ENCODE measurements at regions not wholly inside any gene's neighbourhood (a gene's known extent, or its start where the extent isn't known, plus 50 kb on each side); places are given as distances from the start of the nearest gene placed in this dataset.

GRCh38 chr13:50326811-50327210, 311.6 kb downstream of the KCNRG start:
- no peak for DNase-seq

GRCh38 chr13:50334115-50334778, 319.0 kb downstream of the KCNRG start:
- DNase-seq: no peak

- DNase-seq: no peak
Observed at GRCh38 chr13:50334944-50335343, 319.7 kb downstream of the KCNRG start.

GRCh38 chr13:50339271-50339670, 324.0 kb downstream of the KCNRG start:
- no peak for DNase-seq

- DNase-seq: no peak
Observed at GRCh38 chr13:50340146-50340545, 324.9 kb downstream of the KCNRG start.

- no peak for DNase-seq
Observed at GRCh38 chr13:50340551-50341287, 325.5 kb downstream of the KCNRG start.

- DNase-seq: no peak
Observed at GRCh38 chr13:50341526-50341925, 326.3 kb downstream of the KCNRG start.

- DNase-seq: no peak
Observed at GRCh38 chr13:50344717-50345116, 329.5 kb downstream of the KCNRG start.

GRCh38 chr13:50345804-50346203, 330.6 kb downstream of the KCNRG start:
- DNase-seq: no peak

- no peak for DNase-seq
Observed at GRCh38 chr13:50348371-50348770, 333.1 kb downstream of the KCNRG start.

GRCh38 chr13:50352720-50353480, 337.7 kb downstream of the KCNRG start:
- no peak for DNase-seq

- no peak for DNase-seq
Observed at GRCh38 chr13:50353651-50354415, 338.6 kb downstream of the KCNRG start.

GRCh38 chr13:50355797-50356196, 340.6 kb downstream of the KCNRG start:
- DNase-seq: no peak

- DNase-seq: no peak
Observed at GRCh38 chr13:50357136-50357535, 341.9 kb downstream of the KCNRG start.

GRCh38 chr13:50357586-50358118, 342.4 kb downstream of the KCNRG start:
- no peak for DNase-seq

- no peak for DNase-seq
Observed at GRCh38 chr13:50358231-50359040, 343.2 kb downstream of the KCNRG start.

- no peak for DNase-seq
Observed at GRCh38 chr13:50359041-50359367, 343.8 kb downstream of the KCNRG start.

GRCh38 chr13:50359779-50360178, 344.5 kb downstream of the KCNRG start:
- no peak for DNase-seq

- no peak for DNase-seq
Observed at GRCh38 chr13:50360637-50361036, 345.4 kb downstream of the KCNRG start.

- DNase-seq: no peak
Observed at GRCh38 chr13:50361282-50361681, 346.0 kb downstream of the KCNRG start.

- DNase-seq: no peak
Observed at GRCh38 chr13:50365408-50366391, 350.5 kb downstream of the KCNRG start.

All from T-helper 9 cell (primary cell).